Transverse colon (tissue), 4 donors: ENCODE measurements at regions not wholly inside any gene's neighbourhood (a gene's known extent, or its start where the extent isn't known, plus 50 kb on each side); places are given as distances from the start of the nearest gene placed in this dataset.

Experiments used
- CTCF ChIP-seq, 5 experiments: fragments of 200-600 bp in 3 of 5; fragments of 450-650 bp in 2 of 5; sonication (generic) in 3 of 5; IDR thresholded peaks; 1 replicate in 2 of 5; 2 replicates in 3 of 5; pipeline ENCODE4 v1.5.1; 2016 to 2017; ENCODE audit warnings: antibody characterized with exemption in 5 of 5, inconsistent platforms in 3 of 5, mild to moderate bottlenecking in 2 of 5, moderate library complexity in 1 of 5
- POLR2A ChIP-seq: fragments of 450-650 bp; IDR thresholded peaks from one replicate; pipeline ENCODE4 v1.6.1; 2016; ENCODE audit warnings: antibody characterized with exemption, mild to moderate bottlenecking, moderate library complexity
- POLR2AphosphoS5 ChIP-seq, 3 donors: sonication (generic); formaldehyde crosslinking; IDR thresholded peaks; one replicate each; pipeline ENCODE4 v1.6.1; 2016; ENCODE audit warnings: antibody characterized with exemption in 3 of 3

- TF ChIP-seq POLR2A (no peak), CTCF (IDR thresholded peaks at IDR 0.05) (no peak), POLR2AphosphoS5 (IDR thresholded peaks at IDR 0.05) (peak in 1 of 3 donors; percentile 39)
Observed at GRCh38 chr5:57692582-57693487, 210.2 kb upstream of the ACTBL2 start.
